ENCODE measurements at regions not wholly inside any gene's neighbourhood (a gene's known extent, or its start where the extent isn't known, plus 50 kb on each side); places are given as distances from the start of the nearest gene placed in this dataset.

GRCh38 chr10:57817741-57818140 is 450.0 kb downstream of the IPMK start:
- dilution Hi-C loops (cut with MboI; ENCODE audit: extremely low pct_ligation_motif_present, low sequenced_read_pairs), result no loop called here
- no peaks in the 10 kb centered on the region for H3K36me3 ChIP-seq (ENCODE audit: control insufficient read depth in 2 of 2, extremely low read depth in 1 of 2, insufficient read depth in 2 of 2, low read length in 2 of 2)
- no peaks in the 10 kb centered on the region for H3K79me2 ChIP-seq (ENCODE audit: control insufficient read depth, insufficient read depth, low read length)
- H3K9me1 ChIP-seq (ENCODE audit: control insufficient read depth, extremely low read depth, insufficient read depth, low read length), result no peaks in the 10 kb centered on the region
- FAIRE-seq (no peak), DNase-seq (ENCODE audit: low read depth, low spot score) (no peak)
- no peak overlapping the region for H3K4me2 ChIP-seq (ENCODE audit: control insufficient read depth, extremely low read depth, insufficient read depth, low read depth, low read length)
- H3K27me3 ChIP-seq (ENCODE audit: control insufficient read depth, extremely low read depth, insufficient read depth, low read length), result no peaks in the 10 kb centered on the region
- no peaks in the 10 kb centered on the region for H4K20me1 ChIP-seq (ENCODE audit: control insufficient read depth, extremely low read depth, insufficient read depth, low read length)
- no peak overlapping the region for H3K27ac ChIP-seq (ENCODE audit: control insufficient read depth, insufficient read depth, low read length)
- TF ChIP-seq CTCF (optimal IDR thresholded peaks at IDR 0.05 in 1 of 3, IDR thresholded peaks at IDR 0.05 in 1 of 3, conservative IDR thresholded peaks at IDR 0.05 in 1 of 3; ENCODE audit: extremely low read depth in 1 of 3, insufficient read depth in 2 of 3, low read length in 3 of 3) (no peak), EZH2 (IDR thresholded peaks at IDR 0.05; ENCODE audit: low read length) (no peak)
- no peak overlapping the region for H2AFZ ChIP-seq (ENCODE audit: control insufficient read depth, low read length)
- H3K9ac ChIP-seq (ENCODE audit: control insufficient read depth, extremely low read depth, insufficient read depth, low read length), result no peak overlapping the region
- H3K4me3 ChIP-seq (ENCODE audit: control insufficient read depth in 2 of 3, extremely low read depth in 1 of 3, insufficient read depth in 2 of 3, low read depth in 1 of 3, low read length in 3 of 3), result no peak overlapping the region
- H3K4me1 ChIP-seq (ENCODE audit: control insufficient read depth, extremely low read depth, insufficient read depth, low read length), result no peaks in the 10 kb centered on the region
- no peaks in the 10 kb centered on the region for H3K9me3 ChIP-seq (ENCODE audit: control insufficient read depth, low read depth, low read length)

GRCh38 chr10:57815949-57816348 is 451.7 kb downstream of the IPMK start:
- dilution Hi-C loops (cut with MboI; ENCODE audit: extremely low pct_ligation_motif_present, low sequenced_read_pairs), result no loop called here
- TF ChIP-seq CTCF (optimal IDR thresholded peaks at IDR 0.05 in 1 of 3, IDR thresholded peaks at IDR 0.05 in 1 of 3, conservative IDR thresholded peaks at IDR 0.05 in 1 of 3; ENCODE audit: extremely low read depth in 1 of 3, insufficient read depth in 2 of 3, low read length in 3 of 3) (no peak), EZH2 (IDR thresholded peaks at IDR 0.05; ENCODE audit: low read length) (no peak)
- H3K27me3 ChIP-seq (ENCODE audit: control insufficient read depth, extremely low read depth, insufficient read depth, low read length), result no peaks in the 10 kb centered on the region

More at GRCh38 chr10:57815949-57816348, 451.7 kb downstream of the IPMK start:
- DNase-seq (ENCODE audit: low read depth, low spot score) (no peak), FAIRE-seq (no peak)
- Histone ChIP-seq H3K27ac (ENCODE audit: control insufficient read depth, insufficient read depth, low read length) (no peak overlapping the region), H3K9me3 (ENCODE audit: control insufficient read depth, low read depth, low read length) (no peaks in the 10 kb centered on the region), H3K4me2 (ENCODE audit: control insufficient read depth, extremely low read depth, insufficient read depth, low read depth, low read length) (no peak overlapping the region), H3K4me1 (ENCODE audit: control insufficient read depth, extremely low read depth, insufficient read depth, low read length) (peaks cover 6% of the 10 kb centered on the region), H3K79me2 (ENCODE audit: control insufficient read depth, insufficient read depth, low read length) (no peaks in the 10 kb centered on the region), H2AFZ (ENCODE audit: control insufficient read depth, low read length) (no peak overlapping the region), H3K9ac (ENCODE audit: control insufficient read depth, extremely low read depth, insufficient read depth, low read length) (no peak overlapping the region), H3K4me3 (ENCODE audit: control insufficient read depth in 2 of 3, extremely low read depth in 1 of 3, insufficient read depth in 2 of 3, low read depth in 1 of 3, low read length in 3 of 3) (no peak overlapping the region), H4K20me1 (ENCODE audit: control insufficient read depth, extremely low read depth, insufficient read depth, low read length) (no peaks in the 10 kb centered on the region), H3K36me3 (ENCODE audit: control insufficient read depth in 2 of 2, extremely low read depth in 1 of 2, insufficient read depth in 2 of 2, low read length in 2 of 2) (no peaks in the 10 kb centered on the region), H3K9me1 (ENCODE audit: control insufficient read depth, extremely low read depth, insufficient read depth, low read length) (no peaks in the 10 kb centered on the region)

Measured in keratinocyte (primary cell).